Testis (tissue), 2 donors: ENCODE measurements at regions not wholly inside any gene's neighbourhood (a gene's known extent, or its start where the extent isn't known, plus 50 kb on each side); places are given as distances from the start of the nearest gene placed in this dataset.

Experiments used
- CTCF ChIP-seq, 3 experiments: fragments of 450-650 bp in 2 of 3; fragments of 200-600 bp in 1 of 3; sonication (generic) in 1 of 3; IDR thresholded peaks; one replicate each; pipeline ENCODE4 v1.5.1; 2016 to 2019; ENCODE audit warnings: antibody characterized with exemption in 3 of 3, mild to moderate bottlenecking in 2 of 3, moderate library complexity in 1 of 3
- POLR2A ChIP-seq: fragments of 450-650 bp; IDR thresholded peaks from one replicate; pipeline ENCODE4 v1.6.1; 2017; ENCODE audit warnings: antibody characterized with exemption, mild to moderate bottlenecking, moderate library complexity

GRCh38 chr5:10106806-10107205 is 142.9 kb downstream of the ATPSCKMT start:
- TF ChIP-seq POLR2A (no peak), CTCF (IDR thresholded peaks at IDR 0.05) (no peak)
